ENCODE measurements at regions not wholly inside any gene's neighbourhood (a gene's known extent, or its start where the extent isn't known, plus 50 kb on each side); places are given as distances from the start of the nearest gene placed in this dataset.

DNA sequence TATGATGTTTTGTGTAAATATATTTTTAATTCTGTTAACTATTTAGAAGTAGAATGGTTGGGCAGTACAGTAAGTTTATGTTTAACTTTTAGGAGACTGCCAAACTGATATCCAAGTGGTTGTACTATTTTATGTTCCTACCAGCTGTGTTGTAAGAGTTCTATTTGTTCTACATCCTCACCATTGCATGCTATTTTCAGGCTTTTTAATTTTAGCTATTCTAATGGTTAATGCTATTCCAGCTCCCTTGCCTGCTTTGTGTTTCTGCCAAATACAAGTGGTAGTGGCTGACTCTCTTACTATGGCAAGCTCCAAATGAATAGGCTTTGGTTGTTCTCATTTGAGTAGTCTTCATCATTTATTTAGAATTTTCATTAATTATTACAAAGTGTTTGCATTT, 476.4 kb downstream of the KIF4B start:
- no peak overlapping the region for H3K27ac Mint-ChIP-seq
- DNase-seq: no peak
- no peak for ATAC-seq
- no peaks in the 10 kb centered on the region for H3K4me1 Mint-ChIP-seq (ENCODE audit: low read depth)
- TF ChIP-seq, protein P1, sequence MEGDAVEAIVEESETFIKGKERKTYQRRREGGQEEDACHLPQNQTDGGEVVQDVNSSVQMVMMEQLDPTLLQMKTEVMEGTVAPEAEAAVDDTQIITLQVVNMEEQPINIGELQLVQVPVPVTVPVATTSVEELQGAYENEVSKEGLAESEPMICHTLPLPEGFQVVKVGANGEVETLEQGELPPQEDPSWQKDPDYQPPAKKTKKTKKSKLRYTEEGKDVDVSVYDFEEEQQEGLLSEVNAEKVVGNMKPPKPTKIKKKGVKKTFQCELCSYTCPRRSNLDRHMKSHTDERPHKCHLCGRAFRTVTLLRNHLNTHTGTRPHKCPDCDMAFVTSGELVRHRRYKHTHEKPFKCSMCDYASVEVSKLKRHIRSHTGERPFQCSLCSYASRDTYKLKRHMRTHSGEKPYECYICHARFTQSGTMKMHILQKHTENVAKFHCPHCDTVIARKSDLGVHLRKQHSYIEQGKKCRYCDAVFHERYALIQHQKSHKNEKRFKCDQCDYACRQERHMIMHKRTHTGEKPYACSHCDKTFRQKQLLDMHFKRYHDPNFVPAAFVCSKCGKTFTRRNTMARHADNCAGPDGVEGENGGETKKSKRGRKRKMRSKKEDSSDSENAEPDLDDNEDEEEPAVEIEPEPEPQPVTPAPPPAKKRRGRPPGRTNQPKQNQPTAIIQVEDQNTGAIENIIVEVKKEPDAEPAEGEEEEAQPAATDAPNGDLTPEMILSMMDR (IDR thresholded peaks at IDR 0.05): no peak
- ChIA-PET CTCF (no interaction called here), POLR2A (no interaction called here)
- no peak overlapping the region for H3K4me3 Mint-ChIP-seq
- no peaks in the 10 kb centered on the region for H3K36me3 Mint-ChIP-seq (ENCODE audit: low read depth)
- intact Hi-C loops (cut with micrococcal nuclease): no loop called here
- peaks cover 2% of the 10 kb centered on the region for H3K9me3 Mint-ChIP-seq
- H3K27me3 Mint-ChIP-seq: peaks cover 3% of the 10 kb centered on the region

DNA sequence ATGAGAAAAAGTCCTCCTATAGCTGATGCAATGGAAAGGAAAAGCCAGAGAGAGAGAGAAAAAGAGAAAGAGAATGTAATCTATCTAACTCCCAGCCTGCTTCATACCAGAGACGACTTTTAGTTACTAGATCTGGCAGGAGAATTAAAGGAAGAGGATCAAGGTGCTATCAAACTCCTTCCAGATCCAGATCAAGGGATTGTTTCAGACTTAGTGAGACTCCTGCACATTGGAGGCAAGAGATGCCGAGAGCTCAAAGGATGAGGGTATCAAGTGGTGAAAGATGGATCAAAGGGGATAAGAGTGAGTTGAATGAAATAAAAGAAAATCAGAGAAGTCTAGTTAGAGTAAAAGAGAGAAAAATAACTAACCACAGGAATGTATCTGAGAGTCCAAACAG, 478.6 kb downstream of the KIF4B start:
- Mint-ChIP-seq H3K27ac (no peak overlapping the region), H3K9me3 (peaks cover 2% of the 10 kb centered on the region), H3K36me3 (ENCODE audit: low read depth) (no peaks in the 10 kb centered on the region), H3K4me3 (no peak overlapping the region), H3K4me1 (ENCODE audit: low read depth) (no peaks in the 10 kb centered on the region), H3K27me3 (peaks cover 3% of the 10 kb centered on the region)
- ChIA-PET CTCF (no interaction called here), POLR2A (no interaction called here)
- TF ChIP-seq, protein P1 (IDR thresholded peaks at IDR 0.05): no peak
- ATAC-seq (no peak), DNase-seq (no peak)
- intact Hi-C loops (cut with micrococcal nuclease): no loop called here

DNA sequence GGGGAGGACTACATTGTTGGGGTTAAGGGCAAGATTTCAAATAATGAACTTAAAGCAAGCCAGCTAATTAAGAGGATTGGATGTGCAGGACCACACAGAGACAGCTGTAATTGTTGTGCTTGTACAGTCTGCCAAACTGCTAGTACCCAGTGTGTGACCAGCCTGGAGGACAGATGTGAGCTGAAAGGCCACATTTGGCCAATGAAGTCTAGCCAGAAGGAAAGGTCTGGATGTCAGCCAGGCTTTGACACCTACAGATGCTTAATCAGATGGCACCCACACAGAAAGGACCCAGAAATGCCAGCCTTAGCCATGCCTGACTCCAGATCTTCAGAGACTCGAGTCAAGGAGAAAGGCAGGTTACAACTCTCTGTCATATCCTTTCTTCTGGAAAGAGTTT, 491.1 kb downstream of the KIF4B start:
- TF ChIP-seq, protein P1 (IDR thresholded peaks at IDR 0.05): no peak
- ChIA-PET POLR2A (no interaction called here), CTCF (no interaction called here)
- H3K4me3 Mint-ChIP-seq: no peak overlapping the region
- H3K27ac Mint-ChIP-seq: no peak overlapping the region
- H3K4me1 Mint-ChIP-seq (ENCODE audit: low read depth): no peaks in the 10 kb centered on the region
- no peaks in the 10 kb centered on the region for H3K27me3 Mint-ChIP-seq
- H3K9me3 Mint-ChIP-seq: no peaks in the 10 kb centered on the region
- intact Hi-C loops (cut with micrococcal nuclease): no loop called here
- DNase-seq (no peak), ATAC-seq (no peak)
- no peaks in the 10 kb centered on the region for H3K36me3 Mint-ChIP-seq (ENCODE audit: low read depth)

GRCh38 chr5:155507363-155507762, 493.8 kb downstream of the KIF4B start:
- H3K4me3 Mint-ChIP-seq: no peak overlapping the region
- POLR2A ChIA-PET: no interaction called here
- CTCF ChIA-PET: no interaction called here
- H3K36me3 Mint-ChIP-seq (ENCODE audit: low read depth): no peaks in the 10 kb centered on the region
- intact Hi-C loops (cut with micrococcal nuclease): no loop called here
- TF ChIP-seq, protein P1 (IDR thresholded peaks at IDR 0.05): no peak
- H3K27ac Mint-ChIP-seq: no peak overlapping the region
- no peaks in the 10 kb centered on the region for H3K4me1 Mint-ChIP-seq (ENCODE audit: low read depth)
- ATAC-seq (no peak), DNase-seq (no peak)
- no peaks in the 10 kb centered on the region for H3K9me3 Mint-ChIP-seq
- H3K27me3 Mint-ChIP-seq: no peaks in the 10 kb centered on the region

DNA sequence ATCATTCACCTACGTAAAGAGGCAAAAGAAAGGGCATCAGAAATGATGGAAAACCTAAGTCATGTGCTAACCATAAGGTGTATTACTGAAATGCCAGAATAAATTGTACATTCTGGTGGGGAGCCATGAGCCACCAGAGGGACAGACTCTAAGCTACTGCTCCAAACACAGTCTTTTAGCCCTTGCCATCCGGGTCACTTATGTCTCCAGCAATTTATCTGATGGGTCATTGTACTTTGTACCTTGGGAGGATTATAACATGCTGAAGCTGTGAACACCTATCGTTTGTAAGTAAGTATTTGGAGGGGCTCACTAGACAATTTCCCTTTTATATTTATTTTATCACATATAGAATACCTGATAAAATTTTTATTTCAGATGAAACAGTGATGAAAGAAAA, 495.1 kb downstream of the KIF4B start:
- POLR2A ChIA-PET: interaction anchor here (0.9 kb wide), 1 partner anchor 8 kb away, joined by 3 read pairs; no protein-coding TSS in a partner anchor
- TF ChIP-seq, protein P1 (IDR thresholded peaks at IDR 0.05): no peak

More for the DNA sequence above, 495.1 kb downstream of the KIF4B start:
- DNase-seq (no peak), ATAC-seq (no peak)
- H3K27ac Mint-ChIP-seq: no peak overlapping the region
- no peaks in the 10 kb centered on the region for H3K9me3 Mint-ChIP-seq
- CTCF ChIA-PET: no interaction called here
- no peak overlapping the region for H3K4me3 Mint-ChIP-seq
- intact Hi-C loops (cut with micrococcal nuclease): no loop called here
- no peaks in the 10 kb centered on the region for H3K36me3 Mint-ChIP-seq (ENCODE audit: low read depth)
- no peaks in the 10 kb centered on the region for H3K4me1 Mint-ChIP-seq (ENCODE audit: low read depth)
- no peaks in the 10 kb centered on the region for H3K27me3 Mint-ChIP-seq

Data from activated CD8-positive, alpha-beta T cell treated with anti-CD3 and anti-CD28 coated beads for 36 hours (primary cell).